Caco-2 (cell line): ENCODE measurements at regions not wholly inside any gene's neighbourhood (a gene's known extent, or its start where the extent isn't known, plus 50 kb on each side); places are given as distances from the start of the nearest gene placed in this dataset.

ENCODE experiments used
- BruUV-seq: library from RNA; stranded (reverse); fragments of 400-500 nt; replicated peaks from 2 replicates; lab custom pipeline; 2021; lab: Mats Ljungman, UMichigan
- CTCF ChIA-PET: fragments of 300-600 bp; sonication (Branson Sonifier 250); formaldehyde crosslinking; loops from one replicate; lab custom pipeline; 2022; ENCODE audit warnings: antibody characterized with exemption; lab: Charles Lee
- POLR2A ChIA-PET: fragments of 300-600 bp; sonication (Branson Sonifier 250); formaldehyde crosslinking; loops from one replicate; lab custom pipeline; 2022; ENCODE audit warnings: antibody characterized with exemption; lab: Charles Lee
- DNase-seq, 2 experiments: peaks; one replicate each; pipeline versions ENCODE4 v3.0.0 to v3.0.0-alpha.2; 2020 to 2022
- H3K27me3 ChIP-seq: replicated peaks from 2 replicates; pipeline ENCODE4 v1.6.0; 2011; ENCODE audit warnings: low read length; ENCODE audit not compliant: control insufficient read depth, insufficient read depth
- H3K36me3 ChIP-seq: 2 replicates; pipeline ENCODE4 v1.5.1; 2011; ENCODE audit warnings: low read length; ENCODE audit not compliant: control insufficient read depth, insufficient read depth
- H3K4me1 ChIP-seq: fragments of 250-450 bp; sonication (Bioruptor Pico); 2 replicates; pipeline ENCODE4 v1.5.1; 2020; ENCODE audit warnings: mild to moderate bottlenecking
- H3K4me3 ChIP-seq: 2 replicates; pipeline ENCODE4 v1.5.1; 2011; ENCODE audit warnings: low read depth, mild to moderate bottlenecking, control low read depth, low read length
- H3K9me3 ChIP-seq: fragments of 250-450 bp; sonication (Bioruptor Pico); 2 replicates; pipeline ENCODE4 v1.5.1; 2020; ENCODE audit warnings: mild to moderate bottlenecking, moderate library complexity
- H3K27ac Mint-ChIP-seq: one replicate; pipeline ENCODE4 v1.8.0; 2022; ENCODE audit warnings: mixed read lengths; ENCODE audit not compliant: unreplicated experiment
- H3K27me3 Mint-ChIP-seq: one replicate; pipeline ENCODE4 v1.8.0; 2022; ENCODE audit warnings: mixed read lengths; ENCODE audit not compliant: insufficient read depth, unreplicated experiment
- H3K36me3 Mint-ChIP-seq: one replicate; pipeline ENCODE4 v1.8.0; 2022; ENCODE audit warnings: mild to moderate bottlenecking, mixed read lengths; ENCODE audit not compliant: insufficient read depth, unreplicated experiment
- H3K4me1 Mint-ChIP-seq: one replicate; pipeline ENCODE4 v1.8.0; 2022; ENCODE audit warnings: low read depth, mixed read lengths; ENCODE audit not compliant: unreplicated experiment
- H3K4me3 Mint-ChIP-seq: one replicate; pipeline ENCODE4 v1.8.0; 2022; ENCODE audit warnings: mild to moderate bottlenecking, moderate library complexity, mixed read lengths; ENCODE audit not compliant: unreplicated experiment
- H3K9me3 Mint-ChIP-seq: one replicate; pipeline ENCODE4 v1.8.0; 2022; ENCODE audit warnings: mixed read lengths; ENCODE audit not compliant: unreplicated experiment
- CTCF ChIP-seq, 2 experiments: fragments of 200-600 bp in 1 of 2; IDR thresholded peaks; 1 replicate in 1 of 2; 2 replicates in 1 of 2; pipeline versions ENCODE4 v1.5.1 to v1.8.0; 2011 to 2022; ENCODE audit warnings: antibody characterized with exemption in 1 of 2, control low read depth in 1 of 2, inconsistent platforms in 1 of 2, low read depth in 1 of 2, low read length in 1 of 2, mild to moderate bottlenecking in 1 of 2, moderate library complexity in 1 of 2; ENCODE audit not compliant: insufficient read depth in 1 of 2, severe bottlenecking in 1 of 2, unreplicated experiment in 1 of 2
- intact Hi-C: fragments of 100-400 bp; cut with micrococcal nuclease; formaldehyde crosslinking; loops from one replicate; pipeline ENCODE4 v1.10.0; 2022; ENCODE audit not compliant: unreplicated experiment

- no peak overlapping the region for H3K4me3 ChIP-seq
- no peaks in the 10 kb centered on the region for H3K36me3 Mint-ChIP-seq
- DNase-seq, result no peak
- no TSS peak for BruUV-seq
- ChIA-PET CTCF (no interaction called here), POLR2A (no interaction called here)
- H3K27ac Mint-ChIP-seq, result no peak overlapping the region
- TF ChIP-seq CTCF (IDR thresholded peaks at IDR 0.05; ENCODE audit: insufficient read depth in 1 of 2, low read depth in 1 of 2, low read length in 1 of 2, severe bottlenecking in 1 of 2, unreplicated experiment in 1 of 2), result no peak
- peaks cover 4% of the 10 kb centered on the region for H3K27me3 Mint-ChIP-seq
- no peaks in the 10 kb centered on the region for H3K27me3 ChIP-seq
- no peaks in the 10 kb centered on the region for H3K9me3 ChIP-seq
- H3K4me3 Mint-ChIP-seq, result no peak overlapping the region
- no peaks in the 10 kb centered on the region for H3K4me1 Mint-ChIP-seq
- H3K4me1 ChIP-seq, result no peaks in the 10 kb centered on the region
- H3K36me3 ChIP-seq, result no peaks in the 10 kb centered on the region
- peaks cover 15% of the 10 kb centered on the region for H3K9me3 Mint-ChIP-seq
- intact Hi-C loops, result loop anchor here (10.0 kb wide), 1 partner anchor 64 kb away; no protein-coding TSS in a partner anchor
Measured at GRCh38 chr22:49480896-49481658, 346.6 kb downstream of the BRD1 start.

DNA sequence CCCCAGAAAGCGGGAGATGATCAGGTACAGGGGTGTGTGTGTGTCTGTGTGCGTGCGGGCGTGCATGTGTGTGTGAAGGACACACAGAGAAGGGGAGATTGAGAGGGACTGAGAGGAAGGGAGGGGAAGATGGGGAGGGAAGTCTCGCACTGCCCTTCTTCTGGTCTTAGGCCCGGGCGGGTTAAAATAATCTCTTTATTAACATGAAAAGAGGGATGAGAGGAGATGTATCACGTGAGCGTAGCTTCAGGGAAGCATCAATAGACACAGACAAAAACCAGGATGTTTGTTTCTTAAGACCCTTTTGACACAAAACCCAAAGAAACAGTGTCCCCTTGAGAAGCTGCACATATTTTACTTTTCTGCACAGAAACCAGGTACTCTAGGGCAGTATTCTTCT, 347.3 kb downstream of the BRD1 start:
- POLR2A ChIA-PET, result no interaction called here
- no peak for DNase-seq
- Mint-ChIP-seq H3K27me3 (peaks cover 4% of the 10 kb centered on the region), H3K4me1 (no peaks in the 10 kb centered on the region), H3K27ac (no peak overlapping the region), H3K9me3 (peaks cover 19% of the 10 kb centered on the region), H3K4me3 (no peak overlapping the region), H3K36me3 (no peaks in the 10 kb centered on the region)
- Histone ChIP-seq H3K4me3 (no peak overlapping the region), H3K27me3 (no peaks in the 10 kb centered on the region), H3K4me1 (no peaks in the 10 kb centered on the region), H3K36me3 (no peaks in the 10 kb centered on the region), H3K9me3 (no peaks in the 10 kb centered on the region)
- no peak for TF ChIP-seq CTCF (IDR thresholded peaks at IDR 0.05; ENCODE audit: insufficient read depth in 1 of 2, low read depth in 1 of 2, low read length in 1 of 2, severe bottlenecking in 1 of 2, unreplicated experiment in 1 of 2)
- intact Hi-C loops, result loop anchor here (10.0 kb wide), 1 partner anchor 64 kb away; no protein-coding TSS in a partner anchor
- no TSS peak for BruUV-seq
- CTCF ChIA-PET, result interaction anchor here (0.6 kb wide), 1 partner anchor 152 kb away, joined by 3 read pairs; no protein-coding TSS in a partner anchor

DNA sequence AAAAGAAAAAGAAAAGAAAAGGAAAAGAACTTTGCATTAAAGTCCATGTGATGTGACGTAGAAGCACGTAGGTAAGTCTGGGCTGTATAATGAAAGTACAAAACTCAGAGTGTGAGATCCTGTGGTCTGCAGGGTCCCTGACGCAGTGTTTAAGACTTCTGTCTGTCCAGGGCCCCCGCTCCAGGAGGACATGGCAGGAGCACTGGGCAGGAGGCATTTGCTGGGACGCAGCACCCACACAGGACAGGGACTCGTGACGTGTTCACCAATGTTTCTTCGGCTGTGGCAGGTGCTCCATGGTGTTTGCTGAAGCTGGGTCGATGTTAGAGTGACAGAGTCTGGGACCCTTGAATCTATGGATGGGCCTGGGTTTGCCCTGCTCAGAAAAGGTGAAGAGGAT, 348.1 kb downstream of the BRD1 start:
- no peaks in the 10 kb centered on the region for H3K36me3 ChIP-seq
- intact Hi-C loops, result no loop called here
- Mint-ChIP-seq H3K4me3 (no peak overlapping the region), H3K27me3 (peaks cover 4% of the 10 kb centered on the region), H3K4me1 (no peaks in the 10 kb centered on the region), H3K27ac (no peak overlapping the region), H3K36me3 (no peaks in the 10 kb centered on the region), H3K9me3 (peaks cover 19% of the 10 kb centered on the region)
- H3K9me3 ChIP-seq, result no peaks in the 10 kb centered on the region
- no peak for DNase-seq
- BruUV-seq, result no TSS peak
- TF ChIP-seq CTCF (IDR thresholded peaks at IDR 0.05; ENCODE audit: insufficient read depth in 1 of 2, low read depth in 1 of 2, low read length in 1 of 2, severe bottlenecking in 1 of 2, unreplicated experiment in 1 of 2), result no peak
- no peaks in the 10 kb centered on the region for H3K4me1 ChIP-seq
- H3K4me3 ChIP-seq, result no peak overlapping the region
- H3K27me3 ChIP-seq, result no peaks in the 10 kb centered on the region
- ChIA-PET CTCF (no interaction called here), POLR2A (no interaction called here)
